HepG2 (cell line): ENCODE measurements at regions not wholly inside any gene's neighbourhood (a gene's known extent, or its start where the extent isn't known, plus 50 kb on each side); places are given as distances from the start of the nearest gene placed in this dataset.

ENCODE experiments used
- ATAC-seq: fragments of 200-7000 bp; cut with Tn5 transposase; 3 replicates; pipeline ENCODE4 v1.9.1; 2020; ENCODE audit warnings: mild to moderate bottlenecking, moderate library complexity
- BruUV-seq: library from RNA; stranded (reverse); fragments of 400-500 nt; replicated peaks from 2 replicates; lab custom pipeline; 2021; lab: Mats Ljungman, UMichigan
- CTCF ChIA-PET: fragments of 300-600 bp; formaldehyde crosslinking; extraction: SDS; loops from one replicate; lab custom pipeline; 2021; ENCODE audit warnings: low total read pairs, inconsistent platforms, low intra/inter-chr PET ratio; lab: Yijun Ruan, JAX
- POLR2A ChIA-PET: fragments of 350-600 bp; sonication (Branson Sonifier 250); formaldehyde crosslinking; loops from one replicate; lab custom pipeline; 2020; ENCODE audit warnings: antibody characterized with exemption, inconsistent platforms; lab: Yijun Ruan, JAX
- DNase-seq: peaks from one replicate; pipeline ENCODE4 v3.0.0-alpha.2; 2015; ENCODE audit warnings: low spot score
- FAIRE-seq: peaks from 3 replicates; lab custom pipeline; 2011; peaks lifted over from hg19 to GRCh38; lab: Jason Lieb, UNC
- H2AFZ ChIP-seq: one replicate; pipeline ENCODE4 v1.6.1; 2011; ENCODE audit warnings: low read length, inconsistent platforms
- H3K27ac ChIP-seq: fragments of 300-600 bp; 3 replicates; pipeline ENCODE4 v1.8.0; 2011; ENCODE audit warnings: mixed run types, mild to moderate bottlenecking, mixed read lengths, low read length, inconsistent platforms; ENCODE audit not compliant: insufficient read depth; ENCODE audit errors: extremely low read length
- H3K27me3 ChIP-seq, 2 experiments: fragments of 200-600 bp in 1 of 2; 2 replicates in 1 of 2; 3 replicates in 1 of 2; pipeline versions ENCODE4 v1.6.0 to v1.8.0; 2011; ENCODE audit warnings: low read length in 2 of 2, mild to moderate bottlenecking in 2 of 2, moderate library complexity in 2 of 2, inconsistent platforms in 1 of 2; ENCODE audit not compliant: insufficient read depth in 2 of 2, control insufficient read depth in 1 of 2
- H3K36me3 ChIP-seq, 2 experiments: fragments of 200-600 bp in 1 of 2; replicated peaks in 1 of 2; 2 replicates in 1 of 2; 3 replicates in 1 of 2; pipeline versions ENCODE4 v1.5.1 to v1.8.0; 2011; ENCODE audit warnings: low read length in 2 of 2, inconsistent platforms in 1 of 2; ENCODE audit not compliant: insufficient read depth in 2 of 2, control insufficient read depth in 1 of 2
- H3K4me1 ChIP-seq: 2 replicates; pipeline ENCODE4 v1.5.1; 2012; ENCODE audit warnings: low read length, inconsistent platforms; ENCODE audit not compliant: insufficient read depth
- H3K4me2 ChIP-seq: 2 replicates; pipeline ENCODE4 v1.6.0; 2011; ENCODE audit warnings: low read depth, low read length, inconsistent platforms
- H3K4me3 ChIP-seq, 3 experiments: fragments of 200-600 bp in 1 of 3; sonication (generic), shearing (Covaris generic) in 1 of 3; replicated peaks in 1 of 3; 2 replicates each; pipeline ENCODE4 v1.5.1; 2011 to 2016; ENCODE audit warnings: low read length in 3 of 3, inconsistent platforms in 2 of 3, low read depth in 2 of 3, mild to moderate bottlenecking in 2 of 3, control low read depth in 1 of 3, mixed read lengths in 1 of 3; ENCODE audit not compliant: insufficient read depth in 1 of 3
- H3K79me2 ChIP-seq: one replicate; pipeline ENCODE4 v1.6.1; 2011; ENCODE audit warnings: low read length, inconsistent platforms; ENCODE audit not compliant: insufficient read depth
- H3K9ac ChIP-seq: 2 replicates; pipeline ENCODE4 v1.6.0; 2011; ENCODE audit warnings: mild to moderate bottlenecking, low read depth, low read length, inconsistent platforms; ENCODE audit not compliant: insufficient read depth
- H3K9me3 ChIP-seq: 2 replicates; pipeline ENCODE4 v1.5.1; 2012; ENCODE audit warnings: mild to moderate bottlenecking, low read length
- H4K20me1 ChIP-seq: 2 replicates; pipeline ENCODE4 v1.6.0; 2011; ENCODE audit warnings: inconsistent platforms, mild to moderate bottlenecking, low read length, moderate library complexity; ENCODE audit not compliant: insufficient read depth
- HINFP ChIP-seq: sonication (generic); formaldehyde crosslinking; IDR thresholded peaks from 2 replicates; pipeline ENCODE4 v1.4.0; 2020; ENCODE audit warnings: low read depth, mild to moderate bottlenecking, missing genetic modification reagents
- HMGA1 ChIP-seq: sonication (generic); formaldehyde crosslinking; conservative IDR thresholded peaks from 2 replicates; pipeline ENCODE4 v1.4.0; 2020; ENCODE audit warnings: missing genetic modification reagents
- MATR3 ChIP-seq: sonication (generic); formaldehyde crosslinking; IDR thresholded peaks from 2 replicates; pipeline ENCODE4 v1.4.0; 2020; ENCODE audit warnings: missing genetic modification reagents
- RERE ChIP-seq: IDR thresholded peaks from 2 replicates; pipeline ENCODE4 v1.6.1; 2016; ENCODE audit warnings: low read depth, missing genetic modification reagents, missing compliant biosample characterization
- SUZ12 ChIP-seq: fragments of 150-350 bp; IDR thresholded peaks from 2 replicates; pipeline ENCODE4 v1.6.1; 2014; ENCODE audit warnings: low read depth, low read length
- ZNF501 ChIP-seq: sonication (generic); formaldehyde crosslinking; IDR thresholded peaks from 2 replicates; pipeline ENCODE4 v1.5.1; 2020; ENCODE audit warnings: mild to moderate bottlenecking, moderate library complexity, missing genetic modification reagents
- ZNF567 ChIP-seq: sonication (generic); formaldehyde crosslinking; IDR thresholded peaks from 2 replicates; pipeline ENCODE4 v1.8.1; 2023; ENCODE audit warnings: mild to moderate bottlenecking, missing genetic modification reagents, borderline replicate concordance
- ZNF687 ChIP-seq: sonication (generic); formaldehyde crosslinking; IDR thresholded peaks from 2 replicates; pipeline ENCODE4 v1.5.1; 2020; ENCODE audit warnings: mild to moderate bottlenecking, missing genetic modification reagents, moderate library complexity
- WGBS: methylation state at CpG from one replicate; pipeline ENCODE4 v1.1.6; 2017; ENCODE audit warnings: low lambda C conversion rate; 5-methylcytosine and 5-hydroxymethylcytosine counted together
- in situ Hi-C: cut with HindIII; loops from 2 replicates; pipeline ENCODE4 v1.10.0; 2017; ENCODE audit warnings: low pct_unique_long_range_greater_than_20kb; ENCODE audit not compliant: extremely low pct_ligation_motif_present
- intact Hi-C: fragments of 100-400 bp; cut with micrococcal nuclease; formaldehyde crosslinking; loops from one replicate; pipeline ENCODE4 v1.10.0; 2022; ENCODE audit not compliant: unreplicated experiment

- no peak for TF ChIP-seq RERE (CRISPR knock-in tag)
- no peak for TF ChIP-seq HMGA1
Measured at GRCh38 chr13:105627270-105627669, 908.2 kb downstream of the EFNB2 start (continued).

GRCh38 chr13:105625691-105626090, 909.8 kb downstream of the EFNB2 start:
- Histone ChIP-seq H3K4me2 (no peak overlapping the region), H4K20me1 (no peaks in the 10 kb centered on the region), H3K4me1 (no peaks in the 10 kb centered on the region), H2AFZ (no peak overlapping the region), H3K9ac (no peak overlapping the region), H3K27me3 (no peaks in the 10 kb centered on the region; a peak in 1 of 5 replicates), H3K36me3 (no peaks in the 10 kb centered on the region), H3K79me2 (no peaks in the 10 kb centered on the region), H3K4me3 (no peak overlapping the region), H3K27ac (no peak overlapping the region), H3K9me3 (peaks cover 41% of the 10 kb centered on the region)
- in situ Hi-C loops: no loop called here
- ChIA-PET POLR2A (no interaction called here), CTCF (no interaction called here)
- FAIRE-seq (no peak), ATAC-seq (no peak), DNase-seq (no peak)
- BruUV-seq: no TSS peak
- 11% methylated on average over 2 of the region's 2 CpGs for WGBS
- intact Hi-C loops: no loop called here
- no peak for TF ChIP-seq HINFP (CRISPR knock-in tag)
- no peak for TF ChIP-seq ZNF567 (CRISPR knock-in tag)
- TF ChIP-seq MATR3 (CRISPR knock-in tag): no peak
- TF ChIP-seq ZNF501 (CRISPR knock-in tag): no peak
- no peak for TF ChIP-seq SUZ12
- no peak for TF ChIP-seq ZNF687
